ENCODE measurements at regions not wholly inside any gene's neighbourhood (a gene's known extent, or its start where the extent isn't known, plus 50 kb on each side); places are given as distances from the start of the nearest gene placed in this dataset.

- no peaks in the 10 kb centered on the region for H3K36me3 ChIP-seq (ENCODE audit: insufficient read depth, low read length)
Observed at GRCh38 chr2:60070196-60070595, 483.3 kb downstream of the BCL11A start.

GRCh38 chr2:60068755-60069154, 484.7 kb downstream of the BCL11A start:
- Histone ChIP-seq H3K9me2 (ENCODE audit: insufficient read depth, low read length) (no peaks in the 10 kb centered on the region), H3K4me3 (ENCODE audit: low read length) (no peak overlapping the region), H3K79me2 (replicated peaks; ENCODE audit: insufficient read depth, low read length) (no peaks in the 10 kb centered on the region), H3F3A (ENCODE audit: insufficient read depth, low read length, poor library complexity, severe bottlenecking) (no peaks in the 10 kb centered on the region), H3K27me3 (ENCODE audit: insufficient read depth, low read depth, low read length) (no peaks in the 10 kb centered on the region), H3K9ac (ENCODE audit: low read length) (no peak overlapping the region), H3K27ac (ENCODE audit: low read length) (no peak overlapping the region), H2AFZ (ENCODE audit: low read depth, low read length) (no peak overlapping the region), H4K20me1 (ENCODE audit: insufficient read depth) (no peaks in the 10 kb centered on the region), H3K4me2 (ENCODE audit: low read length) (no peak overlapping the region), H3K36me3 (ENCODE audit: insufficient read depth, low read length) (no peaks in the 10 kb centered on the region), H3K9me3 (ENCODE audit: low read length) (no peaks in the 10 kb centered on the region)
- TF ChIP-seq MXI1 (conservative IDR thresholded peaks at IDR 0.05; ENCODE audit: poor library complexity, severe bottlenecking) (no peak), SMC3 (conservative IDR thresholded peaks at IDR 0.05; ENCODE audit: poor library complexity) (no peak), RAD21 (conservative IDR thresholded peaks at IDR 0.05) (no peak), CTCF (IDR thresholded peaks at IDR 0.05; ENCODE audit: poor library complexity, severe bottlenecking) (no peak), REST (IDR thresholded peaks at IDR 0.05; ENCODE audit: borderline replicate concordance) (no peak), POLR2AphosphoS5 (IDR thresholded peaks at IDR 0.05) (no peak), EZH2 (IDR thresholded peaks at IDR 0.05; ENCODE audit: borderline replicate concordance, insufficient read depth, low read length, poor library complexity, severe bottlenecking) (no peak)

More at GRCh38 chr2:60070196-60070595, 483.3 kb downstream of the BCL11A start:
- Histone ChIP-seq H3K9me2 (ENCODE audit: insufficient read depth, low read length) (no peaks in the 10 kb centered on the region), H3K4me3 (ENCODE audit: low read length) (no peak overlapping the region), H3K79me2 (replicated peaks; ENCODE audit: insufficient read depth, low read length) (no peaks in the 10 kb centered on the region), H3K27ac (ENCODE audit: low read length) (peak overlapping the region; percentile 78), H3K4me2 (ENCODE audit: low read length) (no peak overlapping the region), H4K20me1 (ENCODE audit: insufficient read depth) (no peaks in the 10 kb centered on the region), H2AFZ (ENCODE audit: low read depth, low read length) (no peak overlapping the region), H3F3A (ENCODE audit: insufficient read depth, low read length, poor library complexity, severe bottlenecking) (no peaks in the 10 kb centered on the region), H3K27me3 (ENCODE audit: insufficient read depth, low read depth, low read length) (no peaks in the 10 kb centered on the region), H3K9me3 (ENCODE audit: low read length) (no peaks in the 10 kb centered on the region), H3K9ac (ENCODE audit: low read length) (no peak overlapping the region)
- TF ChIP-seq RAD21 (conservative IDR thresholded peaks at IDR 0.05) (no peak), POLR2AphosphoS5 (IDR thresholded peaks at IDR 0.05) (no peak), EP300 (conservative IDR thresholded peaks at IDR 0.05; ENCODE audit: poor library complexity, severe bottlenecking) (no peak), TAF1 (IDR thresholded peaks at IDR 0.05; ENCODE audit: low read depth) (no peak), REST (IDR thresholded peaks at IDR 0.05; ENCODE audit: borderline replicate concordance) (no peak), SMC3 (conservative IDR thresholded peaks at IDR 0.05; ENCODE audit: poor library complexity) (no peak), EZH2 (IDR thresholded peaks at IDR 0.05; ENCODE audit: borderline replicate concordance, insufficient read depth, low read length, poor library complexity, severe bottlenecking) (no peak), CTCF (IDR thresholded peaks at IDR 0.05; ENCODE audit: poor library complexity, severe bottlenecking) (no peak), MXI1 (conservative IDR thresholded peaks at IDR 0.05; ENCODE audit: poor library complexity, severe bottlenecking) (no peak)
